ENCODE measurements at regions not wholly inside any gene's neighbourhood (a gene's known extent, or its start where the extent isn't known, plus 50 kb on each side); places are given as distances from the start of the nearest gene placed in this dataset.

DNA sequence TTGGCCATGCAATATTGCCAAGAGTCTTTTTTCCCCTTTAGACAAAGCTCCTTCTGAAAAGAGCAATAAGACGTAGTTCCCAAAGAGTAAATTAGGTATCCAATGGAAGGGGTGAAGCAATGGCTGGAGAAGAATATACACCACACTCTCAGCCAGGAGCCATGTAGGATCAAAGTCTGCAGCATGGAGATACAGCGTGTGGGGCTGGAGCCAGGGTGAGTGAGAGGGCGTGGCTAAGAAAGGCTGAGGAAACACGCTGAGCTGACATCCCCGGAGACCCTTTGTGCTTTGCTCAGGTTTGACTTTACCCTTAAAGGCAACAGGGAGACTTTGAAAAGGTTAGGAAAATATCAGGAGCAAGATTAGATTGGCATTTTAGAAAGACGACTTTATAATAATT is 87.1 kb upstream of the ELL2 start:
- no peak for DNase-seq (ENCODE audit: extremely low read depth, low read depth)

- no peak for DNase-seq (ENCODE audit: extremely low read depth, low read depth)
Observed at GRCh38 chr5:96045888-96046287, 84.2 kb upstream of the ELL2 start.

DNA sequence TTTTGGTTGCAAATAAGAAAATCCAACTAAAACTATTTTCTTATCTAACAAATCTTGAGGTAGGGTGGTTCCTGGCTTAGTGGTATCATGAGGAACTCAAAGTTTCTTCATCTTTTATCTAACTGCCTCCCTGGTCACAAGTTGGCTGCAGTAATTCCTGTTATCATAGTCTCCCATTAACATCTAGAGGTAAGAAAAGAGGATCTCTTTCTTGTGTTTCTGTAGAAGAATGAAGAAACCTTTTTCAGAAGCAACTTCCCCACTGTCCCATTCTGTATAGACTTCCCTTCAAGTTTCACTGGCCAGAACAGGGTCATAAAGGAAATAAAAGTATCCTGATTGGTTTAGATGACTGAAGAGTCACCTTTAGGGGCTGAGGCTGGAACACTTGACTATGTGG is 81.8 kb upstream of the ELL2 start:
- no peak for DNase-seq (ENCODE audit: extremely low read depth, low read depth)

DNA sequence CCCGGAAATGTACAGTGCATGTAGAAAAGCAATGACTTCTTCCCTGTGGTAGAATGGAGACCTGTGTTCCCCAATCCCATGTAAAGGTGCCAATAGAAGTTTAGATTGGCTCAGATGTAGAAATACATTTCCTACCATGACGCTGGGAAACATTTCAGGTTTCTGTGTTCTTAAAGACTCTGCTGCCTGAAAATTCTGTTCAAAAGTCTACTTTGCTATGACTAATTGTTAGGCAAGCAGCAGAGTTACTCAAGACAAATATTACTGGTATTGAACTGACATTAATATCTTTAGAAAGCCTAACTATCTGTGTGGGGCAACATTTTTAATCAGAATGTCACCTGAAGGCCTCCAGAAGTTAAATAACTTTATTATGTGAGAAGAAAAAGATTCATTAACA is 75.5 kb upstream of the ELL2 start:
- DNase-seq (ENCODE audit: extremely low read depth, low read depth): no peak

DNA sequence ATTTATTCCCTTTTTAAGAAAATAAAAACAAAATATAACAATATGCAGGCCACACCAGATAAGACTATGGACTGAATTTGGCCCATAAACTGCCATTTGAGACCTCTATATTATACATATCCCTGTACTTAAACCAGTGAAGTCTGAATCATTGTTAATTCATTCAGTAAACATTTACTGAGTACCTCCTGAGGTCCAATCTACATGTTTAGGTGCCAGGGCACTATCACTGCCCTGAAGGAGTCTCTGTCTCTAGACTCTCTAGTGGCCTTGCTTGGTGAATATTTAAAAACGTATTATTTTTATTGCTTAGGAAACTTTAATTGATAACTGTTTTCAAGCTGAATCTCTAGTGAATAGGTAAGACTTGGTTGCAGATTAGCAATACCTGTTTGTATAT is 74.7 kb upstream of the ELL2 start:
- no peak for DNase-seq (ENCODE audit: extremely low read depth, low read depth)

DNA sequence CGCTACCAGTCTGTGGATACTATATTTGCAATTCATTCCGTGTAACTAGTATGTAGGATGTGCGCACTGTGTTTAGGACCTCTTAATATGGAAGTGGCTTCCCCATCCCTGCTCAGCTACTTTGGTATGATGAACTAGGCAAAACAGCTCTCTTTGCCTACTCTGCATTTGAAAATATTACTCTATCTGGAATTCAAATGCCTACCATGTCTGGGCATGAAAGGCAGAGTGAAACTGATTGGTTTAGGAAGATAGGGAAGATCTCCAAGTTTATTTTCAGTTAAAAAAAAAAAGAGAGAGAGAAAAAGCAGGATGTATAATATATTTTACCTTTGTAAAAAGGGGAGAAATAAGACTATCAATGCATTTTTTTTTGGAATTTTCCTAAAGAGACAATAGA is 74.1 kb upstream of the ELL2 start:
- DNase-seq (ENCODE audit: extremely low read depth, low read depth): no peak

DNA sequence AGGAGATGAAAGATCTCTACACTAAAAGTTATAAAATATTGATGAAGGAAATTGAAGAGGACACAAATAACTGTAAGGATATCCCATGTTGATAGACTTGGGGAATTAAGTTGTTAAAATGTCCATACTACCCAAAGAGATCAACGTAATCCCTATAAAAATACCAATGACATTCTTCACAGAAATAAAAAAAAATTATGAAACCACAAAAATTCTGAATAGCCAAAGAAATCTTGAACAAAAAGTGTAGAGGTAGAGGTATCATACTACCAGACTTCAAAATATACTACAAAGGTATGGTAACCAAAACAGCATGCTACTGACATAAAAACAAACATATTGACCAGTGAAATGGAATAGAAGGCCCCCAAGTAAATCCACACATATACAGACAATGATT is 71.5 kb upstream of the ELL2 start:
- no peak for DNase-seq (ENCODE audit: extremely low read depth, low read depth)

- DNase-seq (ENCODE audit: extremely low read depth, low read depth): no peak
Observed at GRCh38 chr5:96031811-96032261, 70.2 kb upstream of the ELL2 start.

GRCh38 chr5:96031180-96031579 is 69.5 kb upstream of the ELL2 start:
- DNase-seq (ENCODE audit: extremely low read depth, low read depth): no peak

GRCh38 chr5:96026406-96027041 is 64.9 kb upstream of the ELL2 start:
- DNase-seq (ENCODE audit: extremely low read depth, low read depth): no peak

DNA sequence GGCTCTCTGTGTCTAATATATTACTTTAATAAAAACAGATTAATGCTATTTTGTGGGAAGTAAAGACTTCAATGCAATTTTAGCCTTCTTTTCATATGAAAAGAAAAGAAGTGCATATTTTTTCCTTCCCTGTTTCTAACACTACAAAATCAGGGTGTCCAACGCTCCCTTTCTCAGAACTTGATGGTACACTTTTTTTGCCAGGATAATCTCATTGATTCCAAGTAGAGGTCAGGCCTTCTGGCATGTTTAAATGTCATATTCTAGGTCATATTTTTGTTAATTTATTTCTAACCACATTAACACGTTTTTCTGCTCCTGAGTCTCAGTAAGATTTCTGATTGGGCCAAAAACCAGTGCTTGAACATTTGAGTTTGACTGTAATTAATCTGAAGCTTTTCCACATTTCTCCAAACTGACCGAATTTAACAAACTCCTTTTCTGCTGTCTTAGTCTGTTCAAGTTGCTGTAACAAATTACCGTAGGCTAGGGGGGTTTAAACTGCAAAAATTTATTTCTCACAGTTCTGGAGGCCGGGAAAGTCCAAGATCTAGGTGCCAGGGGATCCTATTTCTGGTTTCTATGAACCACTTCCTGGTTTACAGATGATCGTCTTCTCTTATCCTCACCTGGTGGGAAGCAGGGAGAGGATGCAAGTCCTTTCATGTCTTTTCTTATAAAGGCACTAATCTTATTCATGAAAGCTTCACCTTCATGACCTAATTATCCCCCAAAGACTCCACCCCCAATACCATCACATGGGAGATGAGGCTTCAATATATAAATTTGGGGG is 63.2 kb upstream of the ELL2 start:
- DNase-seq (ENCODE audit: extremely low read depth, low read depth): no peak

DNA sequence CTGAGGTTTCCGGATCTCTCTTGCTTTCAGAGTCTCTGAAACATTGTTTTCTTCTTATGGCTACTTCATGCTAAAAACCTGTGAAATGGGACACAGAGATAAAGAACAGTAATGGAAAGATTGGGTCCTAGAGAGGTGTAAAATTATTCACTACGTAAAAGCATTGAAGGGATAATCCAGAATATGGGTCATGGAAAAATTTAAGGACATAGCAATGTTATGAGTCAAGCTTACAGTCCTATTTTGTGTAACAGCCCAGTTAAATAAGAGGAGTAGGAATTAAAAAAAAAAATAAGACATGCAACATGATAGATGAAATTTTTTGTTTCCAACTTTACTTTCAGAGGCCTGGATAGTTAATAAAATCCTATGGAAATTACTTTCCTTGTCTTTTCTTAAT is 61.9 kb upstream of the ELL2 start:
- DNase-seq (ENCODE audit: extremely low read depth, low read depth): peak; percentile 28

DNA sequence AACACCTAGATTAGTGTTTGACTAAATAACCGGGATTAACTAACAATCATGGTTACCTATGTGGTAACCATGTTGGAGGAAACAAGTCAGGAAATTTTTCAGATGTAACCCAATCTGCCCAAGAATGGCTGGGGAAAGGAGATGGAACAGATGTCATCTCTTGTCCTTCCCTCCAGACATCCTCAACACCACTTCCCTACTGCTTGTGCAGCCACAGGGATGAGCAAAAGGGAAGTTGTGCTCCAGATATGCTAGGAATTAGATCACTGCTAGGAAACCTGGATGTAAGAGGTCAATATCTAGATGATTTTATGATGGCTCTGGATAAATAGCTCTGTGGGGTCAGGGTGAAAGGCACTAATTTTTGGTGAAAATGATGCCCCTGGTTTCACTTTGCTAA is 61.3 kb upstream of the ELL2 start:
- DNase-seq (ENCODE audit: extremely low read depth, low read depth): no peak

GRCh38 chr5:96017951-96018350 is 56.3 kb upstream of the ELL2 start:
- DNase-seq (ENCODE audit: extremely low read depth, low read depth): peak; percentile 53

DNA sequence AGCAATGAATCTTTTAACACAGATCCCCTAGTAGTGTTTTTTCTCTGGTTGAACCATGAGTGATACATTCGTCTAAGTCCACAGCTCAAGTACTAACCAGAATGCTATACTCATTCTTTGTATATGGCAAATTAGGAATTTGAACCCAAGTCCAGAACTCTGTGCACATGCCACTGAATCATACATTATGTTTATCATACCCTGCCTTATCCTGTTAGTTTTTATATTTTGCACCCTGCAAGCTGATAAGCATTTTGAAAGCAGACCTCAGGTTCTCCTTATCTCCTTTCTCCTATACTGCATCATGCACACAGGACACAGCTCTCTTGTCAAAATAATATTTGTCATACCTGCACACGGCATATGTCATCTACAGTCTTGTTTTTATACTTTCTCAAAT is 54.6 kb upstream of the ELL2 start:
- no peak for DNase-seq (ENCODE audit: extremely low read depth, low read depth)

DNA sequence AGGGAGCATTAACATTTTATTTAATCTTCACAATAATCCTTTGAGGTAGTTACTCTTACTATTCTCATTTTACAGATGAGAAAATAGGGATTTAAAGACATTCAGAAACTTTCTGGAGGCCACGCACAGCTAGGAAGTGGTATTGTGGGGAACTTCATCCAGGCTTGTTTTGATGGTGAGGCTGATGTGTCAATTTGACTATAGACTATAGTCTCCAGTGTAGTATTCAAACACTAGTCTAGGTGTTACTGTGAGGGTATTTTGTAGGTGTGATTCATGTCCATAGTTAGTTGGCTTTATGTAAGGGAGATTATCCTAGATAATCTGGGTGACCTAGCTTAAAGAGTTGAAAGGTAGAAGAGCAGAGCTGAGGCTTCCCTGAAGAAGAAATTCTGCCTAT is 54.1 kb upstream of the ELL2 start:
- DNase-seq (ENCODE audit: extremely low read depth, low read depth): no peak

GRCh38 chr5:96014395-96014794 is 52.7 kb upstream of the ELL2 start:
- no peak for DNase-seq (ENCODE audit: extremely low read depth, low read depth)

- no peak for DNase-seq (ENCODE audit: extremely low read depth, low read depth)
Observed at GRCh38 chr5:96013254-96013653, 51.6 kb upstream of the ELL2 start.

GRCh38 chr5:96012399-96012798 is 50.7 kb upstream of the ELL2 start:
- no peak for DNase-seq (ENCODE audit: extremely low read depth, low read depth)

Data from NCI-H460 (cell line).